ENCODE measurements at regions not wholly inside any gene's neighbourhood (a gene's known extent, or its start where the extent isn't known, plus 50 kb on each side); places are given as distances from the start of the nearest gene placed in this dataset.
A peak's percentile ranks its signal among the peaks of the same experiment; 100 is the strongest.

DNA sequence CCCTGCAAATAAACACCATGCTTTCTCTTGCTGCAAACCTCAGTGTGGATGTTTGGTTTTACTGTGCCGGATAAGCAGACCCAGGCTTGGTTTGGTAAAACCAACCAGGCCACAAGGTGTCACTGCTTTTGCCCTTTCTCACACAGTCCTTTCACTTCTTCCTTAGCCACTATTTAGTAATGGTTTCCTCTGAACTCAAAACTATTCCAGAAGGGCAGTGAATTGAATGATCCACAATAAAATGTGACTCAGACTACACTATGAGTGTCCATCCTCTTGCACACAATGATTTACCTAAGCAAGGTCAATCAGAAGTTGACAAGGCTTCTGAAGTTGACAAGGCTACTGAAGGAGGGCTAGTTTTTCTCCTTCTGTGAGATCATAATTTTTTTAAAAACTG, 552.4 kb upstream of the CCDC54 start:
- H3K36me3 ChIP-seq = no peaks in the 10 kb centered on the region
- no peak overlapping the region for H3K4me3 ChIP-seq
- TF ChIP-seq, protein P1, sequence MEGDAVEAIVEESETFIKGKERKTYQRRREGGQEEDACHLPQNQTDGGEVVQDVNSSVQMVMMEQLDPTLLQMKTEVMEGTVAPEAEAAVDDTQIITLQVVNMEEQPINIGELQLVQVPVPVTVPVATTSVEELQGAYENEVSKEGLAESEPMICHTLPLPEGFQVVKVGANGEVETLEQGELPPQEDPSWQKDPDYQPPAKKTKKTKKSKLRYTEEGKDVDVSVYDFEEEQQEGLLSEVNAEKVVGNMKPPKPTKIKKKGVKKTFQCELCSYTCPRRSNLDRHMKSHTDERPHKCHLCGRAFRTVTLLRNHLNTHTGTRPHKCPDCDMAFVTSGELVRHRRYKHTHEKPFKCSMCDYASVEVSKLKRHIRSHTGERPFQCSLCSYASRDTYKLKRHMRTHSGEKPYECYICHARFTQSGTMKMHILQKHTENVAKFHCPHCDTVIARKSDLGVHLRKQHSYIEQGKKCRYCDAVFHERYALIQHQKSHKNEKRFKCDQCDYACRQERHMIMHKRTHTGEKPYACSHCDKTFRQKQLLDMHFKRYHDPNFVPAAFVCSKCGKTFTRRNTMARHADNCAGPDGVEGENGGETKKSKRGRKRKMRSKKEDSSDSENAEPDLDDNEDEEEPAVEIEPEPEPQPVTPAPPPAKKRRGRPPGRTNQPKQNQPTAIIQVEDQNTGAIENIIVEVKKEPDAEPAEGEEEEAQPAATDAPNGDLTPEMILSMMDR (IDR thresholded peaks at IDR 0.05) = no peak
- H3K4me1 ChIP-seq = no peaks in the 10 kb centered on the region
- DNase-seq (no peak), ATAC-seq (peak in 1 of 2 donors; percentile 47)
- intact Hi-C loops (cut with DNase I) = no loop called here
- H3K27ac ChIP-seq = no peak overlapping the region
- H3K27me3 ChIP-seq (ENCODE audit: low read depth) = no peaks in the 10 kb centered on the region
- H3K9me3 ChIP-seq = no peaks in the 10 kb centered on the region

DNA sequence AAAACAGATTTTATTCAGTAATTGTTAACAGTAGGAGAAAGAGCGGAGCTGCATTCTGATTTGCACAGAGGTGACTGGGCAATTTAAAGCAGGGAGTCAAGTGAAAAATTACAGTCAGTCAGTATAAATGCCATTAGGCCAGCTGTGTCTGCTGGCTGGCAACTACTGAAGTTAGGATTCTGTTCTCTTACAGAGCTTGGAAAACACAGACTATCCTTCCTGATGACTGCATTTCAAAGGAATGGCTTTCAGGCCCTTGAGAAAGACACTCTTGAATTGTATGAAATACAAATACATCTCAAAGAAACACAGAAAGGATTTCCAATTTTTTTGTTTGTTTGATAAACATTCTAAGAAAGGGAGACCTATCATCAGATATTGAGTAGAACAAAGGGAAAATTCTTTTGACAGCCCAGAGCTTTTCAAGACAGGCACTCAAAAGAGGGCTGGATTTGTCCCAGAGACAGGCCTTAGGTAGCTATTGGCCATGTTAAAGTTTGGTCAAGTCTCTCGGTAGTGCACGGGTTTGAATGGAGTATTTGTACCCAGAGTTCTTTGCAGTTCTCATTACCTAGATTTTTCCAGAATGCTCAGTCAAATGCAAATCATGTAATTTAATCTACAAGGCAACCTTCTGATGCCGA, 551.2 kb upstream of the CCDC54 start:
- H3K27me3 ChIP-seq (ENCODE audit: low read depth) = no peaks in the 10 kb centered on the region
- intact Hi-C loops (cut with DNase I) = no loop called here
- H3K27ac ChIP-seq = no peak overlapping the region
- TF ChIP-seq, protein P1 (IDR thresholded peaks at IDR 0.05) = no peak
- peak; percentile 51 to 76 for ATAC-seq
- no peaks in the 10 kb centered on the region for H3K9me3 ChIP-seq
- no peaks in the 10 kb centered on the region for H3K36me3 ChIP-seq
- H3K4me1 ChIP-seq = no peaks in the 10 kb centered on the region
- DNase-seq = no peak
- no peak overlapping the region for H3K4me3 ChIP-seq

DNA sequence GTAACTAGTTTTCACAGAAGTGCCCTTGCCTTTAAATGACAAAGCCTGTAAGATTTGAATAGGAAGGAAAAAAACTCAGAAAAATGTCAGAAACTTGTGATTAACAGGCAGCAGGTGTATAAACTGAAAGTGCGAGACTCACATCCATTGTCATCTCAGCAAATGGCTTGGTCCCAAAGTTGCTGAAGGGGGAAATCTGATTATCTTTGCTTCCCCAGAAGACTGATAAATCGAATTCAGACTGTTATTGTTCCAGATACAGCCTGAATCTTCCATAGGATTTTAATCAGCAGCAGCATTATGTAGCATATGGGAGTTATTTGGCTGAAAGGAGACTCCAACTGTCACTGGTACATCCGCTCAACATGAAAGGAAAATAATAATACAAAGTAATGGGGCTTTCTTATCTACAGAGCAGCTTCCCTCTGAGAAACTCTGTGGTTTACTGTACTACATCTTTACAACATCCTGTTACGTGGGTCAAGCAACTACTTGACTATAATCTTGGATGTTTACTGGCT, 550.4 kb upstream of the CCDC54 start:
- intact Hi-C loops (cut with DNase I) = no loop called here
- TF ChIP-seq, protein P1 (IDR thresholded peaks at IDR 0.05) = no peak
- Histone ChIP-seq H3K4me3 (no peak overlapping the region), H3K9me3 (no peaks in the 10 kb centered on the region), H3K27ac (no peak overlapping the region), H3K36me3 (no peaks in the 10 kb centered on the region), H3K27me3 (ENCODE audit: low read depth) (no peaks in the 10 kb centered on the region), H3K4me1 (no peaks in the 10 kb centered on the region)
- DNase-seq (no peak), ATAC-seq (no peak)

DNA sequence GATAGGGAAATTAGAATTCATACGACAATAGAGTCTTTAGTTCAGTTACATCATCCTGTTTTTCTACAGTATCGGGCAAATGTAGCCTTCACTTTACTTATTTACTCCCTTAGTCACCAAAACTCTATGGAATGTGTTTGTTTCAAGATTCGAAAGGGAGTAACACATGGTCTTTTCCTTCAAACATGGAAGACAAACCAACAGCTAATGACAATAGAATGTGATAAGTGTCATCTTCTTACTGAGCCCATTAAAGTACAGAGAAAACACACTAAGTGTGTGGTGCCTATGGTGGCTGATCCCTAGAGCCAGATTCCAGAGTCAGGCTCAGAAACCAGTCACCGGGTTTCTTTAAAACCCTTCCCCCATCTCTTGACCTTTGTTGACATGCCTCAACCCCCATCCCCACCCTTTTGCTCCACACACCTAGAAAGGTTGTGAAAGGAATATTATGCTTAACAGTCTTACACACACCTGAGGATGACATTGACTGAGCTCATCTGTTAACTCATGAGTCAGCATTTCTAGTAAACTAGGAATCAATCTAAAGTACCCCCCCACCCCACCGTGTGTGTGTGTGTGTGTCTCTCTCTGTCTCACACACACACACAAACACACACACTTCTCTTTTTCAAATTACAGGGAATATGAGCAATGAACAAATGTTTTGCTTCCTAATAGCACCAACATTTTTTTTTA, 549.6 kb upstream of the CCDC54 start:
- Histone ChIP-seq H3K27ac (no peak overlapping the region), H3K4me3 (no peak overlapping the region), H3K36me3 (no peaks in the 10 kb centered on the region), H3K4me1 (no peaks in the 10 kb centered on the region), H3K27me3 (ENCODE audit: low read depth) (no peaks in the 10 kb centered on the region), H3K9me3 (no peaks in the 10 kb centered on the region)
- TF ChIP-seq, protein P1 (IDR thresholded peaks at IDR 0.05) = no peak
- DNase-seq (no peak), ATAC-seq (no peak)
- intact Hi-C loops (cut with DNase I) = no loop called here

DNA sequence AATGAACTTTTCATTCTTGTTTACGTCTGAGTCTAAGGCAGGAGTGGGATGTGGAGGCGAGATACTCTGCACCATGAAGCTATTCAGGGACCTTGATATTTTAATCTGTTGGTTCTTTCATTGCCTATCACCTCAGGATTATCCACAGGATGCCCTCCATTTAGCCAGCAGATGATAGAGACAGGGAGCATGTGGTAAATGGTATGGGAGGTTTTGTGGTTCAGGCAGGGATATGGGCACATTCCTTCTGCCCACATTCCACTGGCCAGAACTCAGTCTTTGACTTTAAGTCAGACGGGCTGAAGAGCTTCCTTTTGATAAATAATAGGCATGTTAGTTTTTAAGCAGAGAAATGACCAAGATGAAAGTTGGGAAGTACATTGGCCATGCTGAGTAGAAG, 548.0 kb upstream of the CCDC54 start:
- intact Hi-C loops (cut with DNase I) = no loop called here
- H3K4me3 ChIP-seq = no peak overlapping the region
- DNase-seq = no peak
- H3K36me3 ChIP-seq = no peaks in the 10 kb centered on the region
- no peaks in the 10 kb centered on the region for H3K27me3 ChIP-seq (ENCODE audit: low read depth)
- H3K9me3 ChIP-seq = no peaks in the 10 kb centered on the region
- ATAC-seq = no peak
- H3K4me1 ChIP-seq = no peaks in the 10 kb centered on the region
- no peak overlapping the region for H3K27ac ChIP-seq
- TF ChIP-seq, protein P1 (IDR thresholded peaks at IDR 0.05) = no peak

All from lower lobe of right lung (tissue), 2 donors.